Adrenal gland (tissue), 9 donors: ENCODE measurements at regions not wholly inside any gene's neighbourhood (a gene's known extent, or its start where the extent isn't known, plus 50 kb on each side); places are given as distances from the start of the nearest gene placed in this dataset.
"Not testable (repeated sequence)": the region's sequence is repeated elsewhere in the genome, so short reads cannot be mapped to it uniquely, and the experiment has no call there.

Experiments
- DNase-seq, 7 donors: peaks; one replicate each; pipeline ENCODE4 v3.0.0-alpha.2; 2019 to 2020
- H3K27ac ChIP-seq, 5 donors: fragments of 200-600 bp; sonication (generic) in 4 of 5; 1 replicate in 3 of 5; 2 replicates in 2 of 5; pipeline versions ENCODE4 v1.5.1 to v1.8.0; 2016 to 2020; ENCODE audit warnings: mild to moderate bottlenecking in 1 of 5
- H3K27me3 ChIP-seq: fragments of 200-600 bp; 2 replicates; pipeline ENCODE4 v1.8.0; 2021
- H3K36me3 ChIP-seq, 2 donors: fragments of 200-600 bp; replicated peaks in 1 of 2; 1 replicate in 1 of 2; 2 replicates in 1 of 2; pipeline versions ENCODE4 v1.5.1 to v1.8.0; 2018 to 2022
- H3K4me1 ChIP-seq, 2 donors: fragments of 200-600 bp; replicated peaks in 1 of 2; 1 replicate in 1 of 2; 2 replicates in 1 of 2; pipeline versions ENCODE4 v1.5.1 to v1.8.0; 2018 to 2021
- H3K4me3 ChIP-seq, 4 donors: fragments of 200-600 bp; sonication (generic) in 3 of 4; one replicate each; pipeline ENCODE4 v1.5.1; 2016 to 2018
- H3K9me3 ChIP-seq, 3 donors: fragments of 200-600 bp; sonication (generic) in 1 of 3; replicated peaks in 1 of 3; 1 replicate in 2 of 3; 2 replicates in 1 of 3; pipeline versions ENCODE4 v1.5.1 to v1.8.0; 2016 to 2021
- CTCF ChIP-seq, 6 experiments: fragments of 450-650 bp in 4 of 6; fragments of 200-600 bp in 2 of 6; sonication (generic) in 1 of 6; IDR thresholded peaks; 1 replicate in 5 of 6; 2 replicates in 1 of 6; pipeline versions ENCODE4 v1.5.1 to v1.8.0; 2016 to 2021; ENCODE audit warnings: antibody characterized with exemption in 6 of 6, mild to moderate bottlenecking in 2 of 6, moderate library complexity in 1 of 6
- POLR2A ChIP-seq, 2 donors: fragments of 450-650 bp; IDR thresholded peaks; one replicate each; pipeline ENCODE4 v1.6.1; 2017; ENCODE audit warnings: antibody characterized with exemption in 2 of 2, mild to moderate bottlenecking in 2 of 2, moderate library complexity in 1 of 2
- WGBS, 4 donors: extraction: QIAGEN DNeasy Blood & Tissue Kit in 2 of 4; methylation state at CpG; one replicate each; pipeline versions ENCODE4 v1.1.5 to v1.1.7; 2013 to 2017; 5-methylcytosine and 5-hydroxymethylcytosine counted together
- intact Hi-C, 2 donors: fragments of 100-400 bp; cut with DNase I; formaldehyde crosslinking; loops; one replicate each; pipeline versions ENCODE4 v1.14.1 to v1.15.0; 2022 to 2023
- donor health status: healthy with polysubstance abuse.
- donor health status: Bipolar disorder and iron deficiency.
- donor health status: DM: yes; HTN: yes; CAD: no.
- donor health status: DM: no; HTN: no; CAD: no.
- donor health status: DM: no; HTN: no; CAD: no.

- no peak overlapping the region for H3K4me3 ChIP-seq
- H3K27me3 ChIP-seq, result no peaks in the 10 kb centered on the region
- H3K27ac ChIP-seq, result no peak overlapping the region
- intact Hi-C loops, result no loop called here
- H3K9me3 ChIP-seq, result no peaks in the 10 kb centered on the region
- 80 to 84% (median 84%) methylated on average over 2 of the region's 2 CpGs for WGBS, 4 donors
- TF ChIP-seq CTCF (IDR thresholded peaks at IDR 0.05) (no peak), POLR2A (IDR thresholded peaks at IDR 0.05) (no peak)
- no peaks in the 10 kb centered on the region for H3K4me1 ChIP-seq
- no peak for DNase-seq
- H3K36me3 ChIP-seq, result no peaks in the 10 kb centered on the region
These were observed 168.7 kb downstream of the C12orf75 start for GRCh38 chr12:105499205-105499604.

GRCh38 chr12:105500676-105501075 lies 170.2 kb downstream of the C12orf75 start:
- H3K36me3 ChIP-seq, H3K4me3 ChIP-seq, H3K27ac ChIP-seq, intact Hi-C loops, H3K9me3 ChIP-seq, H3K27me3 ChIP-seq, DNase-seq, H3K4me1 ChIP-seq: not testable (repeated sequence)
- 85 to 89% (median 87%) methylated on average over 12 of the region's 12 CpGs for WGBS, 4 donors

- intact Hi-C loops, result no loop called here
- DNase-seq, result no peak
- Histone ChIP-seq H3K36me3 (no peaks in the 10 kb centered on the region), H3K27me3 (no peaks in the 10 kb centered on the region), H3K9me3 (no peaks in the 10 kb centered on the region), H3K27ac (no peak overlapping the region), H3K4me3 (no peak overlapping the region), H3K4me1 (no peaks in the 10 kb centered on the region)
- 48 to 59% (median 52%) methylated on average over 4 of the region's 4 CpGs for WGBS, 4 donors
- TF ChIP-seq POLR2A (IDR thresholded peaks at IDR 0.05), result no peak
- TF ChIP-seq CTCF (IDR thresholded peaks at IDR 0.05), result no peak
These were observed 172.0 kb downstream of the C12orf75 start for GRCh38 chr12:105502426-105502930.

- Histone ChIP-seq H3K27me3 (no peaks in the 10 kb centered on the region), H3K4me1 (no peaks in the 10 kb centered on the region), H3K36me3 (no peaks in the 10 kb centered on the region), H3K9me3 (no peaks in the 10 kb centered on the region), H3K27ac (no peak overlapping the region), H3K4me3 (no peak overlapping the region)
- DNase-seq, result no peak
- TF ChIP-seq CTCF (IDR thresholded peaks at IDR 0.05) (no peak), POLR2A (IDR thresholded peaks at IDR 0.05) (no peak)
- intact Hi-C loops, result no loop called here
- WGBS, 4 donors, result 58 to 78% (median 72%) methylated on average over 1 of the region's 1 CpG
These were observed 173.1 kb downstream of the C12orf75 start for GRCh38 chr12:105503619-105504018.

GRCh38 chr12:105504286-105504685 lies 173.8 kb downstream of the C12orf75 start:
- H3K4me3 ChIP-seq, result no peak overlapping the region
- H3K27ac ChIP-seq, result no peak overlapping the region
- no peaks in the 10 kb centered on the region for H3K36me3 ChIP-seq
- no peaks in the 10 kb centered on the region for H3K27me3 ChIP-seq
- DNase-seq, result no peak
- 81 to 96% (median 89%) methylated on average over 7 of the region's 7 CpGs for WGBS, 4 donors
- TF ChIP-seq CTCF (IDR thresholded peaks at IDR 0.05), result no peak
- no peaks in the 10 kb centered on the region for H3K9me3 ChIP-seq
- intact Hi-C loops, result no loop called here
- no peaks in the 10 kb centered on the region for H3K4me1 ChIP-seq
